NCI-H1436 (cell line): ENCODE measurements at regions not wholly inside any gene's neighbourhood (a gene's known extent, or its start where the extent isn't known, plus 50 kb on each side); places are given as distances from the start of the nearest gene placed in this dataset.
"Not testable (repeated sequence)": the region's sequence is repeated elsewhere in the genome, so short reads cannot be mapped to it uniquely, and the experiment has no call there.

ENCODE experiments used
- DNase-seq: peaks from one replicate; lab custom pipeline; 2025; lab: John Stamatoyannopoulos, UW

DNA sequence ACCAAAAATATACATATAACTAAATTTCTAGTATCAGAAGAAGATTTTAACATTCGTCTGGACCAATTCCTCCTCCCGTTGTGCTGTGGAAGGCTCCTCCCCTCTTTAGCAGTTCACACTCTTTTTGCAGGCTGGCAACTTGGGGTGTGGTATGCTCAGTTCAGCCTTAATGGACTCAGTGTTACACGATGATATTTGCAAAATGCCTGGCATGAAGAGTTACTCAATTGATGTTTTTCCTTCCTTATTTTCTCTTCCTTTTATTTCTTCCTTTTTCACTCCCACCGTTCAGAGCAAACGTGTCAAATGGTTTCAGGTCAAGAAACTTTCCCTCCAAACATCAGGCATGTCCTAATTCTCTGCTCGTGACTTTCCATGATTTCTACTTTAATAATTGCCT, 248.3 kb downstream of the PHF14 start:
- no peak for DNase-seq

GRCh38 chr7:11224535-11224934, 250.9 kb downstream of the PHF14 start:
- DNase-seq, result no peak

DNA sequence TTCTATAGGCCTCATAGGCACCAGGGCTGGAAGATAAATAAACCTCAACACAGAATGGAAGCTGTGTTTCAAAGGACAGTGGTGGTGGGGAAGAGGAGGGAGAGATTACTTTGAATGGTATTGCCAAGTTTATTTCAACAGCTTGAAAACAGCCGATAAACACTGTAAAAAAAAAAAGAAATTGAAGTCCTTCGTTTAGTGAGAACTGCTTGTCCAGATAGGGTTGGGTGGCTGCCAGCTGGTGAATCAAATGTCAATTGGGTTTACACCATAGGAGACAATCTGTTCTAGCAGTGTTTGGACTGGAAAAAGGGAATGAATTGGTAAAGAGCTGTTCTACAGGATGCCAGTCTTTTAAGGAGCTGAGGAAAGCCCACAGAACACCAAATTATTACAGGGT, 254.8 kb downstream of the PHF14 start:
- no peak for DNase-seq

GRCh38 chr7:11231190-11231589, 257.5 kb downstream of the PHF14 start:
- DNase-seq, result no peak

GRCh38 chr7:11232462-11232861, 258.8 kb downstream of the PHF14 start:
- DNase-seq, result no peak

DNA sequence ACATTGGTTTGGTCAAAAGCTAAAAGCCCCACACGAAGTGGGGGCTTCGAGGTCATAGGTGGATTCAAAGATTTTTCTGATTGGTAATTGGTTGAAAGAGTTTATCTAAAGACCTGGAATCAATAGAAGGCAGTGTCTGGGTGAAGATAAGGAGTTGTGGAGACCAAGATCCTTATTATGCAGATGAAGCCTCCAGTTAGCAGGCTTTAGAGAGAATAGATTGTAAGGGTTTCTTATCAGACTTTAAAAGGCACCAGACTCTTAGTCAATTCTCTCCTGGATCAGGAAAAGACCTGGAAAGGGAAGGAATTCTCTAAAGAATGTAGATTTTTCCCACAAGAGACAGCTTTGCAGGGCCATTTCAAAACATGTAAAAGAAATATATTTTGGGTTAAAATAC, 260.2 kb downstream of the PHF14 start:
- no peak for DNase-seq

- DNase-seq, result no peak
These were observed 261.8 kb downstream of the PHF14 start for GRCh38 chr7:11235491-11235890.

DNA sequence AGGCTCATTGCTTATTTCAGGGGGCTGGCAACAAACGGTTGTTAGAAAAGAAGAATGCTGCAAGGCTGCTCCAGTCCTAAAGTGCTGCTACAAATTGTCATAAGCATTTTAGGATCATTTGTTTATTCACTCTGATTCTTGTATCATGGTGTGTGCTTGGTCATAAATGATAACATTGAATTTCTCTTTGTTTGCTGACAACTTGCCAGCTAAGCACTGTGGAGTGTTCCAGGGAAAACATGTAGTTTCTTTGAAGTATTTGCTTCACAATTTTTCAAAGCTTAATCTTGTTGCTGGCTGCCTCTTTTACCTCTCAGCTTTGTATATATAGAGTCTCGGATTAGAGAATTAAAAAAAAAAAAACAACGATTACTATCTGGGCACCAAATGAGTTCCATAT, 263.0 kb downstream of the PHF14 start:
- DNase-seq, result no peak

- no peak for DNase-seq
These were observed 264.1 kb downstream of the PHF14 start for GRCh38 chr7:11237742-11238141.

DNA sequence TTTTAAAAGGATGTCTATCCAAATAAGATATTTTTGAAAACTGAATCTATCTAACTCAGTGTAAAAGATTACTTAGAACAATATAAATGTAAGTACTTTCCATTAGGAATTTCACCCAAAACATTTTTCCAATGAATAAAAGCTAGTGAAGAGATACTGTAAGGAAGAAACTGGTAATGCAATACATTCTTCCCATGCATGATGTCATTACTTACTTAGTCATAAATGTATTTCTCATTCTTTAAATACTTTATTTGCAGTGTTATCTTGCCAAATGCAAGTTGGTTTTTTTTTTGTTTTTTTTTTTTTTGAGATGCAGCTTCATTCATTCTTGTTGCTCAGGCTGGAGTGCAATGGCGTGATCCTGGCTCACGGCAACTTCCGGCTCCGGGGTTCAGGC, 265.6 kb downstream of the PHF14 start:
- DNase-seq, result no peak

GRCh38 chr7:11243739-11244138, 270.1 kb downstream of the PHF14 start:
- no peak for DNase-seq

DNA sequence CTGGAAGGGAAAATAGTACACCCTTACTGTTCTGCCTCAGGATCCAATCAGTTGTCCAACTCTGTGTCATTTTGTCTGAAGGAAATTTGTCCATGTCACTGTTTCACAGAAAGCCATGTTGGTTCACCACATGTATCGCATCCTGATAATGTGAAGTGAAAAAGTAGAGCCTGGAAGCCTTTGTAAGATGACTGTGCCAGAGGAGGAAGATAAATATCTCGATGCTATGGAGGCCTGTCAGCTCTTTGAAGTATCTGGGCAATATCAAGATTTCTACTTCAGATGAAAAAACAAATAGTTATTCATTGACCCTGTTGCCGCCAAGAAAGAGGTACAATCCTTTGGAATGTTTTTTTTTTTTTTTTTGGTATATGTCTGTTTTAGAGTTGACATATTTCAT, 270.5 kb downstream of the PHF14 start:
- no peak for DNase-seq

GRCh38 chr7:11247545-11247944, 273.9 kb downstream of the PHF14 start:
- DNase-seq, result no peak

DNA sequence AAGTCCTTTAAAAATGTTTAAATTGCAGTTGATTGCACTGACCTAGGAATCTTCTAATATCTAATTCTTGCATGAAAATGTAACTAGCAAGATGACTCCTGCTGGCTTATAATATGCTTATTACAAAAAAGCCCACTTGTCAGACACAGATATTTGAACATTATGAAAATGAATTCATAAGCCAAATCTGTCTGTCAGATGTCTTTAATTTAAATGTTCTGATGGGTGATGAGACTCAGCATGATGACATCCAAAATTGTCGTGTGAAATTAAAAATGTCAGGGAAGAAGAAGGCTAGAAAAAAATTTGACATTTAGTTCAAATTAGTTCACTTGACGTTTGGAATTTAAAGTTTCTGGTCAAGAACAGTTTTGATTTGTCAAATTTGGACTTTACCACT, 277.8 kb downstream of the PHF14 start:
- no peak for DNase-seq

GRCh38 chr7:11252011-11252607, 278.4 kb downstream of the PHF14 start:
- DNase-seq, result no peak

GRCh38 chr7:11252705-11253272, 279.1 kb downstream of the PHF14 start:
- no peak for DNase-seq

GRCh38 chr7:11256501-11256900, 282.8 kb downstream of the PHF14 start:
- DNase-seq, result no peak

GRCh38 chr7:11261470-11261869, 287.8 kb downstream of the PHF14 start:
- DNase-seq, result peak; percentile 16

DNA sequence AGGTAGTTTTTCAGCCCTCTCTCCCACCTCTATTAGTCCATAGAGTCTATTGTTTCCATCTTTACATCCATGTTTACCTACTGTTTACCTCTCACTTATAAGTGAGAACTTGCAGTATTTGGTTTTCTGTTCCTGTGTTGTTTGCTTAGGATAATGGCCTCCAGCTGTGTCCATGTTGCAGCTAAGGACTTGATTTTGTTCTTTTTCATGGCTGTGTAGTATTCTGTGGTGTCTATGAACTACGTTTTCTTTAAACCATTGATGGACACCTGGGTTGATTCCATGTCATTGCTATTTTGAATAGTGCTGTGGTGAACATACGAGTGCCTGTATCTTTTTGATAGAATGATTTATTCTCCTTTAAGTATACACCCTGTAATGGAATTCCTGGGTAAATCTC, 292.4 kb downstream of the PHF14 start:
- no peak for DNase-seq

- DNase-seq, result no peak
These were observed 298.7 kb downstream of the PHF14 start for GRCh38 chr7:11272352-11272751.

DNA sequence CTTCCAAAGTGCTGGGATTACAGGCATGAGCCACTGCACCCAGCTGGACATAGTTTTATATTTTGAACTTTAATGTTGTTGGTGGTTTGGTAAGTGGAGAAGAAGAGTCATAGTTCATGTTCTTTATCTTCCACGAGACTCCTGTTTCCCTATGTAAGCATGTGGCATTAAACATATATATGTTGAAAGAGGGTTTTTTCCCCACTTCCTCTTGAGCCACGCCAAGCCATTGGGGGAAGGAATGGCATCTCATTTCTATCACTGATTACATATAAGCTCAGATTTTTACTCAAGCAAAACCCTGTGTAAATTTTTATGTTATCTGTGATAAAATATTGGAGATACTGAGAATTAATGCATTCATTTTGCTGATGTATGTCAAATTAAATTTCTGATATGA, 300.4 kb downstream of the PHF14 start:
- no peak for DNase-seq

DNA sequence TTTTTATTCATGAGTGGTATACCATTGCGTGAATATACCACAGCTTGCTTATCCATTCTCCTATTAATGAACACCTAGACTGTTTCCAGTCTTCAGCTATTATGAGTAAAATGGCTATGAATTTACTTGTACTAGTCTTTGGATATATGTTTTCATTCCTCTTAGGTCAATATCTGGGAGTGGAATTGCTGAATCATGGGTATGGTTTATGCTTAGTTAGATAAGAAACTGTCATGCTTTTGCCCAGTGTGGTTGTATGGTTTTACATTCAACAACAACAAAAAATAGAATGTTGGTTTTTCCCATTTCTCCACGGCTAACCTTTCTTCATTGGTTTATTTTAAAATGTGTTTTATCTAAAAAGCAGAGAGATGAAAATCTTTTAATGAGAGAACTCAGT, 308.3 kb downstream of the PHF14 start:
- DNase-seq, result no peak

DNA sequence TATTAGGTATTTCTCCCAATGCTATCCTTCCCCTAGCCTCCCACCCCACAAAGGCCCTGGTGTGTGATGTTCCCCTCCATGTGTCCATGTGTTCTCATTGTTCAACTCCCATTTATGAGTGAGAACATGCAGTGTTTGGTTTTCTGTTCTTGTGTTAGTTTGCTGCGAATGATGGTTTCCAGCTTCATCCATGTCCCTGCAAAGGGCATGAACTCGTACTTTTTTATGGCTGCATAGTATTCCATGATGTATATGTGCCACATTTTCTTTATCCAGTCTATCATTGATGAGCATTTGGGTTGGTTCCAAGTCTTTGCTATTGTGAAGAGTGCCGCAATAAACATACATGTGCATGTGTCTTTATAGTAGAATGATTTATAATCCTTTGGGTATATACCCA, 309.9 kb downstream of the PHF14 start:
- not testable (repeated sequence) for DNase-seq

DNA sequence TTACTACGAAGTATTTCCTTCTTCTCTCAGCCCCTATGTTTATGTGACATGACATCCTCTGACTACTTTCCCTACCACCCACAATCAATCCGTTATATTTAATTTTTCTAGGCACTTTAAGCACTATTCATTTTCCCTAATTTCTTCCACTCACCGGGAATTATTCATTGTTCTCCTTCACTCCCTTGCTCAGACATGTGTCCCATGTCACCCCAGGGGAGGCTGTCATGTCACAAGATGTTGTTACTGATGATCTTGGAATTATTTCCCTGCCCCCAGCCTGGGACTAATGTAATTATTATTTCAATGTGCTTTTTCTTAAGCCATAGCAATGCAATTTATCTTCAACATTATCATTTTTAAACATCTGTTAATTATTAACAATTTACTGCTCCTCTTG, 317.2 kb downstream of the PHF14 start:
- no peak for DNase-seq
